Liver (tissue), 7 donors: ENCODE measurements at regions not wholly inside any gene's neighbourhood (a gene's known extent, or its start where the extent isn't known, plus 50 kb on each side); places are given as distances from the start of the nearest gene placed in this dataset.

ENCODE experiments used
- DNase-seq: peaks from one replicate; pipeline ENCODE4 v3.0.0-alpha.2; 2017; ENCODE audit warnings: low spot score
- H3K27ac ChIP-seq, 2 donors: one replicate each; pipeline ENCODE4 v1.7.0; 2013; ENCODE audit warnings: inconsistent platforms in 2 of 2, low read length in 2 of 2, control low read depth in 1 of 2, low read depth in 1 of 2, mild to moderate bottlenecking in 1 of 2
- H3K27me3 ChIP-seq, 4 donors: one replicate each; pipeline versions ENCODE4 v1.6.1 to v1.7.0; 2013; ENCODE audit warnings: low read length in 3 of 4, inconsistent platforms in 1 of 4, mild to moderate bottlenecking in 1 of 4, moderate library complexity in 1 of 4; ENCODE audit not compliant: control insufficient read depth in 4 of 4, insufficient read depth in 4 of 4
- H3K36me3 ChIP-seq, 4 donors: one replicate each; pipeline versions ENCODE4 v1.6.1 to v1.7.0; 2013; ENCODE audit warnings: low read length in 3 of 4, mild to moderate bottlenecking in 3 of 4, low read depth in 1 of 4, moderate library complexity in 1 of 4; ENCODE audit not compliant: control insufficient read depth in 4 of 4, insufficient read depth in 3 of 4
- H3K4me1 ChIP-seq, 4 donors: one replicate each; pipeline versions ENCODE4 v1.6.1 to v1.7.0; 2013; ENCODE audit warnings: low read length in 3 of 4, mild to moderate bottlenecking in 3 of 4, moderate library complexity in 1 of 4; ENCODE audit not compliant: control insufficient read depth in 4 of 4, insufficient read depth in 4 of 4
- H3K4me3 ChIP-seq, 3 donors: one replicate each; pipeline versions ENCODE4 v1.6.1 to v1.7.0; 2013; ENCODE audit warnings: low read length in 3 of 3, control low read depth in 1 of 3, low read depth in 1 of 3, mild to moderate bottlenecking in 1 of 3
- H3K9ac ChIP-seq, 2 donors: one replicate each; pipeline ENCODE4 v1.7.0; 2013; ENCODE audit warnings: low read length in 2 of 2, mild to moderate bottlenecking in 2 of 2, moderate library complexity in 2 of 2, control low read depth in 1 of 2, low read depth in 1 of 2
- H3K9me3 ChIP-seq, 4 donors: one replicate each; pipeline versions ENCODE4 v1.6.1 to v1.7.0; 2013; ENCODE audit warnings: low read length in 3 of 4; ENCODE audit not compliant: control insufficient read depth in 4 of 4
- ATF3 ChIP-seq: IDR thresholded peaks from 2 replicates; pipeline ENCODE4 v1.6.1; 2016; ENCODE audit warnings: antibody characterized with exemption
- FOXA1 ChIP-seq: IDR thresholded peaks from 2 replicates; pipeline ENCODE4 v1.6.1; 2016; ENCODE audit warnings: antibody characterized with exemption
- GABPA ChIP-seq, 2 donors: IDR thresholded peaks in 1 of 2; conservative IDR thresholded peaks in 1 of 2; 2 replicates each; pipeline ENCODE4 v1.6.1; 2016; ENCODE audit warnings: antibody characterized with exemption in 2 of 2, mild to moderate bottlenecking in 1 of 2, moderate library complexity in 1 of 2
- HNF4A ChIP-seq, 2 donors: conservative IDR thresholded peaks; 2 replicates each; pipeline ENCODE4 v1.6.1; 2016; ENCODE audit warnings: antibody characterized with exemption in 2 of 2, mild to moderate bottlenecking in 2 of 2
- HNF4G ChIP-seq: IDR thresholded peaks from 2 replicates; pipeline ENCODE4 v1.6.1; 2016; ENCODE audit warnings: antibody characterized with exemption
- JUND ChIP-seq, 2 donors: IDR thresholded peaks; 2 replicates each; pipeline ENCODE4 v1.6.1; 2016; ENCODE audit warnings: antibody characterized with exemption in 2 of 2
- MAX ChIP-seq: IDR thresholded peaks from 2 replicates; pipeline ENCODE4 v1.6.1; 2016; ENCODE audit warnings: antibody characterized with exemption
- NR2F2 ChIP-seq: IDR thresholded peaks from 2 replicates; pipeline ENCODE4 v1.6.1; 2016; ENCODE audit warnings: antibody characterized with exemption
- RAD21 ChIP-seq, 2 donors: IDR thresholded peaks; 2 replicates each; pipeline ENCODE4 v1.6.1; 2016; ENCODE audit warnings: antibody characterized with exemption in 2 of 2, mild to moderate bottlenecking in 2 of 2
- REST ChIP-seq: IDR thresholded peaks from 2 replicates; pipeline ENCODE4 v1.6.1; 2016; ENCODE audit warnings: antibody characterized with exemption, mild to moderate bottlenecking
- RXRA ChIP-seq, 2 donors: IDR thresholded peaks; 2 replicates each; pipeline ENCODE4 v1.6.1; 2017 to 2018; ENCODE audit warnings: antibody characterized with exemption in 2 of 2, mild to moderate bottlenecking in 1 of 2
- SP1 ChIP-seq: IDR thresholded peaks from 2 replicates; pipeline ENCODE4 v1.6.1; 2018; ENCODE audit warnings: antibody characterized with exemption, mild to moderate bottlenecking
- TAF1 ChIP-seq: conservative IDR thresholded peaks from 2 replicates; pipeline ENCODE4 v1.6.1; 2016; ENCODE audit warnings: antibody characterized with exemption, mild to moderate bottlenecking
- YY1 ChIP-seq: IDR thresholded peaks from 2 replicates; pipeline ENCODE4 v1.6.1; 2016; ENCODE audit warnings: antibody characterized with exemption, mild to moderate bottlenecking
- ZBTB33 ChIP-seq: IDR thresholded peaks from 2 replicates; pipeline ENCODE4 v1.6.1; 2016; ENCODE audit warnings: antibody characterized with exemption
- WGBS: extraction: QIAGEN DNeasy Blood & Tissue Kit; methylation state at CpG from one replicate; pipeline ENCODE4 v1.1.7; 2013; 5-methylcytosine and 5-hydroxymethylcytosine counted together
- donor health status: healthy.
- donor health status: healthy.
- donor health status: healthy.
- donor health status: healthy.

- TF ChIP-seq REST (no peak), HNF4G (no peak)
These were observed 571.5 kb upstream of the CDH5 start (continued) for GRCh38 chr16:65794973-65795372.

- 68% methylated on average over 3 of the region's 3 CpGs for WGBS
- H3K27ac ChIP-seq, result no peak overlapping the region
These were observed 572.7 kb upstream of the CDH5 start for GRCh38 chr16:65793781-65794180.

GRCh38 chr16:65790768-65791167, 575.7 kb upstream of the CDH5 start:
- TF ChIP-seq RXRA (IDR thresholded peaks at IDR 0.05), result no peak
- no peak for TF ChIP-seq HNF4A (conservative IDR thresholded peaks at IDR 0.05)
- no peak for TF ChIP-seq RAD21 (IDR thresholded peaks at IDR 0.05)
- 76% methylated on average over 2 of the region's 2 CpGs for WGBS

More at GRCh38 chr16:65793781-65794180, 572.7 kb upstream of the CDH5 start:
- no peaks in the 10 kb centered on the region for H3K27me3 ChIP-seq
- DNase-seq, result no peak
- H3K9me3 ChIP-seq, result no peaks in the 10 kb centered on the region
- no peaks in the 10 kb centered on the region for H3K36me3 ChIP-seq
- no peaks in the 10 kb centered on the region for H3K4me1 ChIP-seq
- TF ChIP-seq SP1 (no peak), ZBTB33 (no peak), NR2F2 (no peak)
- no peak overlapping the region for H3K4me3 ChIP-seq
- H3K9ac ChIP-seq, result no peak overlapping the region

GRCh38 chr16:65789161-65789945, 577.1 kb upstream of the CDH5 start:
- TF ChIP-seq GABPA (IDR thresholded peaks at IDR 0.05 in 1 of 2, conservative IDR thresholded peaks at IDR 0.05 in 1 of 2) (no peak), JUND (IDR thresholded peaks at IDR 0.05) (no peak), TAF1 (no peak), ATF3 (no peak), HNF4G (no peak), MAX (no peak), RXRA (IDR thresholded peaks at IDR 0.05) (no peak), SP1 (no peak), FOXA1 (no peak), YY1 (no peak)
- no peaks in the 10 kb centered on the region for H3K27me3 ChIP-seq
- WGBS, result 97% methylated on average over 2 of the region's 2 CpGs

More at GRCh38 chr16:65790768-65791167, 575.7 kb upstream of the CDH5 start:
- Histone ChIP-seq H3K9me3 (no peaks in the 10 kb centered on the region), H3K4me1 (no peaks in the 10 kb centered on the region), H3K4me3 (no peak overlapping the region), H3K9ac (no peak overlapping the region), H3K27ac (no peak overlapping the region), H3K36me3 (no peaks in the 10 kb centered on the region), H3K27me3 (no peaks in the 10 kb centered on the region)
- DNase-seq, result no peak

More at GRCh38 chr16:65789161-65789945, 577.1 kb upstream of the CDH5 start:
- H3K27ac ChIP-seq, result no peak overlapping the region
- H3K36me3 ChIP-seq, result no peaks in the 10 kb centered on the region
- no peaks in the 10 kb centered on the region for H3K4me1 ChIP-seq
- DNase-seq, result no peak
- H3K4me3 ChIP-seq, result no peak overlapping the region
- H3K9ac ChIP-seq, result no peak overlapping the region
- H3K9me3 ChIP-seq, result no peaks in the 10 kb centered on the region
